GM23338 (cell line): ENCODE measurements at regions not wholly inside any gene's neighbourhood (a gene's known extent, or its start where the extent isn't known, plus 50 kb on each side); places are given as distances from the start of the nearest gene placed in this dataset.

Experiments used
- ATAC-seq: fragments of 200-7000 bp; cut with Tn5 transposase; 3 replicates; pipeline ENCODE4 v1.9.1; 2020
- DNase-seq: peaks from one replicate; pipeline ENCODE4 v3.0.0-alpha.2; 2015; ENCODE audit warnings: low spot score
- H2AFZ ChIP-seq: fragments of 200-600 bp; sonication (generic); 2 replicates; pipeline ENCODE4 v1.8.0; 2016; ENCODE audit warnings: antibody characterized with exemption, mild to moderate bottlenecking, moderate library complexity
- H3F3A ChIP-seq: fragments of 200-600 bp; sonication (generic); replicated peaks from 2 replicates; pipeline ENCODE4 v1.8.0; 2017; ENCODE audit warnings: antibody characterized with exemption, mixed run types, low read depth
- H3K27ac ChIP-seq: fragments of 200-600 bp; sonication (generic); 2 replicates; pipeline ENCODE4 v1.6.1; 2016; ENCODE audit warnings: low read depth
- H3K27me3 ChIP-seq: fragments of 200-600 bp; sonication (generic); 2 replicates; pipeline ENCODE4 v1.8.0; 2016; ENCODE audit warnings: mild to moderate bottlenecking, mixed run types, moderate library complexity; ENCODE audit not compliant: insufficient read depth
- H3K36me3 ChIP-seq: fragments of 200-600 bp; sonication (generic); 2 replicates; pipeline ENCODE4 v1.8.0; 2016; ENCODE audit warnings: mild to moderate bottlenecking; ENCODE audit not compliant: insufficient read depth
- H3K4me1 ChIP-seq: fragments of 200-600 bp; sonication (generic); 2 replicates; pipeline ENCODE4 v1.8.0; 2016; ENCODE audit warnings: mild to moderate bottlenecking, moderate library complexity; ENCODE audit not compliant: insufficient read depth
- H3K4me2 ChIP-seq: fragments of 200-600 bp; sonication (generic); 2 replicates; pipeline ENCODE4 v1.7.1; 2017; ENCODE audit warnings: mixed run types
- H3K4me3 ChIP-seq: fragments of 200-600 bp; sonication (generic); 2 replicates; pipeline ENCODE4 v1.6.1; 2016; ENCODE audit warnings: mixed run types
- H3K79me2 ChIP-seq: fragments of 200-600 bp; sonication (generic); replicated peaks from 2 replicates; pipeline ENCODE4 v1.8.0; 2017; ENCODE audit warnings: mild to moderate bottlenecking; ENCODE audit not compliant: insufficient read depth
- H3K9me2 ChIP-seq: fragments of 200-600 bp; sonication (generic); 2 replicates; pipeline ENCODE4 v1.8.0; 2017; ENCODE audit not compliant: insufficient read depth
- H4K20me1 ChIP-seq: fragments of 200-600 bp; sonication (generic); replicated peaks from 2 replicates; pipeline ENCODE4 v1.8.0; 2017; ENCODE audit warnings: mild to moderate bottlenecking; ENCODE audit not compliant: insufficient read depth
- H3K27ac Mint-ChIP-seq: 2 replicates; pipeline ENCODE4 v1.8.0; 2020; ENCODE audit warnings: inconsistent platforms, mild to moderate bottlenecking, moderate library complexity, mixed read lengths
- H3K27me3 Mint-ChIP-seq: 3 replicates; pipeline ENCODE4 v1.8.0; 2022; ENCODE audit warnings: low read depth, mild to moderate bottlenecking, moderate library complexity, mixed read lengths, inconsistent platforms; ENCODE audit not compliant: insufficient read depth, poor library complexity
- H3K36me3 Mint-ChIP-seq: 3 replicates; pipeline ENCODE4 v1.8.0; 2021; ENCODE audit warnings: low read depth, mild to moderate bottlenecking, inconsistent platforms, moderate library complexity, mixed read lengths
- H3K4me1 Mint-ChIP-seq: 3 replicates; pipeline ENCODE4 v1.8.0; 2020; ENCODE audit warnings: mild to moderate bottlenecking, inconsistent platforms, mixed read lengths
- H3K4me3 Mint-ChIP-seq: 3 replicates; pipeline ENCODE4 v1.8.0; 2021; ENCODE audit warnings: moderate library complexity, mild to moderate bottlenecking, inconsistent platforms, mixed read lengths
- H3K9me3 Mint-ChIP-seq: 3 replicates; pipeline ENCODE4 v1.8.0; 2020; ENCODE audit warnings: moderate library complexity, mild to moderate bottlenecking, inconsistent platforms, mixed read lengths
- EZH2 ChIP-seq: fragments of 200-600 bp; sonication (generic); IDR thresholded peaks from one replicate; pipeline ENCODE4 v1.8.0; 2017; ENCODE audit warnings: antibody characterized with exemption, mild to moderate bottlenecking, low read depth; ENCODE audit not compliant: unreplicated experiment
- EZH2phosphoT487 ChIP-seq: fragments of 200-600 bp; sonication (generic); IDR thresholded peaks from one replicate; pipeline ENCODE4 v1.8.1; 2018; ENCODE audit warnings: antibody characterized with exemption; ENCODE audit not compliant: unreplicated experiment
- NANOG ChIP-seq: IDR thresholded peaks from 2 replicates; pipeline ENCODE4 v1.6.1; 2016; ENCODE audit warnings: antibody characterized with exemption, borderline replicate concordance
- STAT1 ChIP-seq: IDR thresholded peaks from one replicate; pipeline ENCODE4 v1.6.1; 2016; ENCODE audit warnings: antibody characterized with exemption; ENCODE audit not compliant: unreplicated experiment
- TF ChIP-seq, protein P1 (sequence below): IDR thresholded peaks from 2 replicates; pipeline ENCODE4 v1.6.1; 2016; ENCODE audit warnings: antibody characterized with exemption
- TF ChIP-seq, protein P2 (sequence below): IDR thresholded peaks from one replicate; pipeline ENCODE4 v1.6.1; 2018; ENCODE audit warnings: antibody characterized with exemption; ENCODE audit not compliant: unreplicated experiment
- TF ChIP-seq, protein P3 (sequence below), 2 experiments: fragments of 200-600 bp in 1 of 2; sonication (generic) in 1 of 2; conservative IDR thresholded peaks; 2 replicates each; pipeline versions ENCODE4 v1.5.1 to v1.6.1; 2016 to 2017; ENCODE audit warnings: antibody characterized with exemption in 2 of 2, low read depth in 2 of 2, mild to moderate bottlenecking in 2 of 2, moderate library complexity in 1 of 2
- TF ChIP-seq, protein P4 (sequence below): fragments of 250-450 bp; sonication (Bioruptor Pico); IDR thresholded peaks from 2 replicates; pipeline ENCODE4 v1.5.0; 2020; ENCODE audit warnings: mild to moderate bottlenecking, moderate library complexity

- Histone ChIP-seq H3K9me2 (no peaks in the 10 kb centered on the region), H3K79me2 (no peaks in the 10 kb centered on the region), H3K27ac (no peak overlapping the region), H4K20me1 (no peaks in the 10 kb centered on the region), H3K4me2 (no peak overlapping the region), H3K4me1 (peaks cover 5% of the 10 kb centered on the region; the same call in 1 of the 2 replicates), H3K27me3 (no peaks in the 10 kb centered on the region), H2AFZ (no peak overlapping the region), H3K36me3 (no peaks in the 10 kb centered on the region), H3F3A (no peaks in the 10 kb centered on the region), H3K4me3 (no peak overlapping the region)
- H3K4me1 Mint-ChIP-seq, result peaks cover 9% of the 10 kb centered on the region
- H3K27me3 Mint-ChIP-seq, result no peaks in the 10 kb centered on the region
- ATAC-seq (no peak), DNase-seq (no peak)
- peaks cover 4% of the 10 kb centered on the region; the same call in 1 of the 3 replicates for H3K36me3 Mint-ChIP-seq
- H3K4me3 Mint-ChIP-seq, result no peak overlapping the region
- TF ChIP-seq STAT1, result no peak
- no peak overlapping the region for H3K27ac Mint-ChIP-seq
- peaks cover 6% of the 10 kb centered on the region; the same call in 2 of the 3 replicates for H3K9me3 Mint-ChIP-seq
Measured at GRCh38 chr6:92756912-92757311, 662.4 kb downstream of the EPHA7 start.

GRCh38 chr6:92753956-92754355 is 665.4 kb downstream of the EPHA7 start:
- no peak overlapping the region for H2AFZ ChIP-seq
- H3K4me1 ChIP-seq, result peaks cover 5% of the 10 kb centered on the region; the same call in 1 of the 2 replicates
- no peak overlapping the region for H3K27ac ChIP-seq
- H3K79me2 ChIP-seq, result no peaks in the 10 kb centered on the region
- peaks cover 6% of the 10 kb centered on the region; the same call in 2 of the 3 replicates for H3K9me3 Mint-ChIP-seq
- H3K36me3 ChIP-seq, result no peaks in the 10 kb centered on the region
- DNase-seq (no peak), ATAC-seq (no peak)
- no peaks in the 10 kb centered on the region for H4K20me1 ChIP-seq
- no peaks in the 10 kb centered on the region for H3F3A ChIP-seq
- peaks cover 4% of the 10 kb centered on the region; the same call in 1 of the 3 replicates for H3K36me3 Mint-ChIP-seq
- no peaks in the 10 kb centered on the region for H3K27me3 ChIP-seq
- no peaks in the 10 kb centered on the region for H3K9me2 ChIP-seq
- peaks cover 6% of the 10 kb centered on the region; the same call in 2 of the 3 replicates for H3K4me1 Mint-ChIP-seq
- no peak overlapping the region for H3K27ac Mint-ChIP-seq
- TF ChIP-seq, protein P1, sequence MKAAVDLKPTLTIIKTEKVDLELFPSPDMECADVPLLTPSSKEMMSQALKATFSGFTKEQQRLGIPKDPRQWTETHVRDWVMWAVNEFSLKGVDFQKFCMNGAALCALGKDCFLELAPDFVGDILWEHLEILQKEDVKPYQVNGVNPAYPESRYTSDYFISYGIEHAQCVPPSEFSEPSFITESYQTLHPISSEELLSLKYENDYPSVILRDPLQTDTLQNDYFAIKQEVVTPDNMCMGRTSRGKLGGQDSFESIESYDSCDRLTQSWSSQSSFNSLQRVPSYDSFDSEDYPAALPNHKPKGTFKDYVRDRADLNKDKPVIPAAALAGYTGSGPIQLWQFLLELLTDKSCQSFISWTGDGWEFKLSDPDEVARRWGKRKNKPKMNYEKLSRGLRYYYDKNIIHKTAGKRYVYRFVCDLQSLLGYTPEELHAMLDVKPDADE, result no peak
- TF ChIP-seq, protein P2, sequence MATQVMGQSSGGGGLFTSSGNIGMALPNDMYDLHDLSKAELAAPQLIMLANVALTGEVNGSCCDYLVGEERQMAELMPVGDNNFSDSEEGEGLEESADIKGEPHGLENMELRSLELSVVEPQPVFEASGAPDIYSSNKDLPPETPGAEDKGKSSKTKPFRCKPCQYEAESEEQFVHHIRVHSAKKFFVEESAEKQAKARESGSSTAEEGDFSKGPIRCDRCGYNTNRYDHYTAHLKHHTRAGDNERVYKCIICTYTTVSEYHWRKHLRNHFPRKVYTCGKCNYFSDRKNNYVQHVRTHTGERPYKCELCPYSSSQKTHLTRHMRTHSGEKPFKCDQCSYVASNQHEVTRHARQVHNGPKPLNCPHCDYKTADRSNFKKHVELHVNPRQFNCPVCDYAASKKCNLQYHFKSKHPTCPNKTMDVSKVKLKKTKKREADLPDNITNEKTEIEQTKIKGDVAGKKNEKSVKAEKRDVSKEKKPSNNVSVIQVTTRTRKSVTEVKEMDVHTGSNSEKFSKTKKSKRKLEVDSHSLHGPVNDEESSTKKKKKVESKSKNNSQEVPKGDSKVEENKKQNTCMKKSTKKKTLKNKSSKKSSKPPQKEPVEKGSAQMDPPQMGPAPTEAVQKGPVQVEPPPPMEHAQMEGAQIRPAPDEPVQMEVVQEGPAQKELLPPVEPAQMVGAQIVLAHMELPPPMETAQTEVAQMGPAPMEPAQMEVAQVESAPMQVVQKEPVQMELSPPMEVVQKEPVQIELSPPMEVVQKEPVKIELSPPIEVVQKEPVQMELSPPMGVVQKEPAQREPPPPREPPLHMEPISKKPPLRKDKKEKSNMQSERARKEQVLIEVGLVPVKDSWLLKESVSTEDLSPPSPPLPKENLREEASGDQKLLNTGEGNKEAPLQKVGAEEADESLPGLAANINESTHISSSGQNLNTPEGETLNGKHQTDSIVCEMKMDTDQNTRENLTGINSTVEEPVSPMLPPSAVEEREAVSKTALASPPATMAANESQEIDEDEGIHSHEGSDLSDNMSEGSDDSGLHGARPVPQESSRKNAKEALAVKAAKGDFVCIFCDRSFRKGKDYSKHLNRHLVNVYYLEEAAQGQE, result no peak
- TF ChIP-seq, protein P3, sequence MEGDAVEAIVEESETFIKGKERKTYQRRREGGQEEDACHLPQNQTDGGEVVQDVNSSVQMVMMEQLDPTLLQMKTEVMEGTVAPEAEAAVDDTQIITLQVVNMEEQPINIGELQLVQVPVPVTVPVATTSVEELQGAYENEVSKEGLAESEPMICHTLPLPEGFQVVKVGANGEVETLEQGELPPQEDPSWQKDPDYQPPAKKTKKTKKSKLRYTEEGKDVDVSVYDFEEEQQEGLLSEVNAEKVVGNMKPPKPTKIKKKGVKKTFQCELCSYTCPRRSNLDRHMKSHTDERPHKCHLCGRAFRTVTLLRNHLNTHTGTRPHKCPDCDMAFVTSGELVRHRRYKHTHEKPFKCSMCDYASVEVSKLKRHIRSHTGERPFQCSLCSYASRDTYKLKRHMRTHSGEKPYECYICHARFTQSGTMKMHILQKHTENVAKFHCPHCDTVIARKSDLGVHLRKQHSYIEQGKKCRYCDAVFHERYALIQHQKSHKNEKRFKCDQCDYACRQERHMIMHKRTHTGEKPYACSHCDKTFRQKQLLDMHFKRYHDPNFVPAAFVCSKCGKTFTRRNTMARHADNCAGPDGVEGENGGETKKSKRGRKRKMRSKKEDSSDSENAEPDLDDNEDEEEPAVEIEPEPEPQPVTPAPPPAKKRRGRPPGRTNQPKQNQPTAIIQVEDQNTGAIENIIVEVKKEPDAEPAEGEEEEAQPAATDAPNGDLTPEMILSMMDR (conservative IDR thresholded peaks at IDR 0.05; ENCODE audit: low read depth in 2 of 2), result no peak
- TF ChIP-seq EZH2phosphoT487 (no peak), NANOG (no peak), EZH2 (no peak), STAT1 (no peak)
- TF ChIP-seq, protein P4, sequence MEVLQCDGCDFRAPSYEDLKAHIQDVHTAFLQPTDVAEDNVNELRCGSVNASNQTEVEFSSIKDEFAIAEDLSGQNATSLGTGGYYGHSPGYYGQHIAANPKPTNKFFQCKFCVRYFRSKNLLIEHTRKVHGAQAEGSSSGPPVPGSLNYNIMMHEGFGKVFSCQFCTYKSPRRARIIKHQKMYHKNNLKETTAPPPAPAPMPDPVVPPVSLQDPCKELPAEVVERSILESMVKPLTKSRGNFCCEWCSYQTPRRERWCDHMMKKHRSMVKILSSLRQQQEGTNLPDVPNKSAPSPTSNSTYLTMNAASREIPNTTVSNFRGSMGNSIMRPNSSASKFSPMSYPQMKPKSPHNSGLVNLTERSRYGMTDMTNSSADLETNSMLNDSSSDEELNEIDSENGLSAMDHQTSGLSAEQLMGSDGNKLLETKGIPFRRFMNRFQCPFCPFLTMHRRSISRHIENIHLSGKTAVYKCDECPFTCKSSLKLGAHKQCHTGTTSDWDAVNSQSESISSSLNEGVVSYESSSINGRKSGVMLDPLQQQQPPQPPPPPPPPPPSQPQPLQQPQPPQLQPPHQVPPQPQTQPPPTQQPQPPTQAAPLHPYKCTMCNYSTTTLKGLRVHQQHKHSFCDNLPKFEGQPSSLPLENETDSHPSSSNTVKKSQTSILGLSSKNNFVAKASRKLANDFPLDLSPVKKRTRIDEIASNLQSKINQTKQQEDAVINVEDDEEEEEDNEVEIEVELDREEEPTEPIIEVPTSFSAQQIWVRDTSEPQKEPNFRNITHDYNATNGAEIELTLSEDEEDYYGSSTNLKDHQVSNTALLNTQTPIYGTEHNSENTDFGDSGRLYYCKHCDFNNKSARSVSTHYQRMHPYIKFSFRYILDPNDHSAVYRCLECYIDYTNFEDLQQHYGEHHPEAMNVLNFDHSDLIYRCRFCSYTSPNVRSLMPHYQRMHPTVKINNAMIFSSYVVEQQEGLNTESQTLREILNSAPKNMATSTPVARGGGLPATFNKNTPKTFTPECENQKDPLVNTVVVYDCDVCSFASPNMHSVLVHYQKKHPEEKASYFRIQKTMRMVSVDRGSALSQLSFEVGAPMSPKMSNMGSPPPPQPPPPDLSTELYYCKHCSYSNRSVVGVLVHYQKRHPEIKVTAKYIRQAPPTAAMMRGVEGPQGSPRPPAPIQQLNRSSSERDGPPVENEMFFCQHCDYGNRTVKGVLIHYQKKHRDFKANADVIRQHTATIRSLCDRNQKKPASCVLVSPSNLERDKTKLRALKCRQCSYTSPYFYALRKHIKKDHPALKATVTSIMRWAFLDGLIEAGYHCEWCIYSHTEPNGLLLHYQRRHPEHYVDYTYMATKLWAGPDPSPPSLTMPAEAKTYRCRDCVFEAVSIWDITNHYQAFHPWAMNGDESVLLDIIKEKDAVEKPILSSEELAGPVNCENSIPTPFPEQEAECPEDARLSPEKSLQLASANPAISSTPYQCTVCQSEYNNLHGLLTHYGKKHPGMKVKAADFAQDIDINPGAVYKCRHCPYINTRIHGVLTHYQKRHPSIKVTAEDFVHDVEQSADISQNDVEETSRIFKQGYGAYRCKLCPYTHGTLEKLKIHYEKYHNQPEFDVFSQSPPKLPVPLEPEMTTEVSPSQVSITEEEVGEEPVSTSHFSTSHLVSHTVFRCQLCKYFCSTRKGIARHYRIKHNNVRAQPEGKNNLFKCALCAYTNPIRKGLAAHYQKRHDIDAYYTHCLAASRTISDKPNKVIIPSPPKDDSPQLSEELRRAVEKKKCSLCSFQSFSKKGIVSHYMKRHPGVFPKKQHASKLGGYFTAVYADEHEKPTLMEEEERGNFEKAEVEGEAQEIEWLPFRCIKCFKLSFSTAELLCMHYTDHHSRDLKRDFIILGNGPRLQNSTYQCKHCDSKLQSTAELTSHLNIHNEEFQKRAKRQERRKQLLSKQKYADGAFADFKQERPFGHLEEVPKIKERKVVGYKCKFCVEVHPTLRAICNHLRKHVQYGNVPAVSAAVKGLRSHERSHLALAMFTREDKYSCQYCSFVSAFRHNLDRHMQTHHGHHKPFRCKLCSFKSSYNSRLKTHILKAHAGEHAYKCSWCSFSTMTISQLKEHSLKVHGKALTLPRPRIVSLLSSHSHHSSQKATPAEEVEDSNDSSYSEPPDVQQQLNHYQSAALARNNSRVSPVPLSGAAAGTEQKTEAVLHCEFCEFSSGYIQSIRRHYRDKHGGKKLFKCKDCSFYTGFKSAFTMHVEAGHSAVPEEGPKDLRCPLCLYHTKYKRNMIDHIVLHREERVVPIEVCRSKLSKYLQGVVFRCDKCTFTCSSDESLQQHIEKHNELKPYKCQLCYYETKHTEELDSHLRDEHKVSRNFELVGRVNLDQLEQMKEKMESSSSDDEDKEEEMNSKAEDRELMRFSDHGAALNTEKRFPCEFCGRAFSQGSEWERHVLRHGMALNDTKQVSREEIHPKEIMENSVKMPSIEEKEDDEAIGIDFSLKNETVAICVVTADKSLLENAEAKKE (CRISPR knock-in tag), result no peak
- no peak overlapping the region for H3K4me3 Mint-ChIP-seq
- H3K4me2 ChIP-seq, result no peak overlapping the region
- H3K4me3 ChIP-seq, result no peak overlapping the region
- H3K27me3 Mint-ChIP-seq, result no peaks in the 10 kb centered on the region
